ENCODE measurements at regions not wholly inside any gene's neighbourhood (a gene's known extent, or its start where the extent isn't known, plus 50 kb on each side); places are given as distances from the start of the nearest gene placed in this dataset.
A peak's percentile ranks its signal among the peaks of the same experiment; 100 is the strongest.
"Not testable (repeated sequence)": the region's sequence is repeated elsewhere in the genome, so short reads cannot be mapped to it uniquely, and the experiment has no call there.

DNA sequence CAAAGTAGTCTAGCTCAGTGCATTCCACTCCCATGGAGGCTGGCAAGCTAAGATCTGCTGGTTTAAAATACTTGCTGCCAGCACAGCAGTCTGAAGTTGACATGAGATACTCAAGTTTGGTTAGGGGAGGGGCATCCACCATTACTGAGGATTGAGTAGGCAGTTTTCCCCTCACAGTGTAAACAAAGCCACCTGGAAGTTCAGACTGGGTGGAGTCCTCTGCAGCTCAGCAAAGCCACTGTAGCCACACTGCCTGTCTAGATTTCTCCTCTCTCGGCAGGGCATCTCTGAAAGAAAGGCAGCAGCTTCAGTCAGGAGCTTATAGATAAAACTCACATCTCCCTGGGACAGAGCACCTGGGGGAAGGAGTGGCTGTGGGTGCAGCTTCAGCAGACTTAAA is 377.4 kb upstream of the PRR20A start:
- not testable (repeated sequence) for DNase-seq

DNA sequence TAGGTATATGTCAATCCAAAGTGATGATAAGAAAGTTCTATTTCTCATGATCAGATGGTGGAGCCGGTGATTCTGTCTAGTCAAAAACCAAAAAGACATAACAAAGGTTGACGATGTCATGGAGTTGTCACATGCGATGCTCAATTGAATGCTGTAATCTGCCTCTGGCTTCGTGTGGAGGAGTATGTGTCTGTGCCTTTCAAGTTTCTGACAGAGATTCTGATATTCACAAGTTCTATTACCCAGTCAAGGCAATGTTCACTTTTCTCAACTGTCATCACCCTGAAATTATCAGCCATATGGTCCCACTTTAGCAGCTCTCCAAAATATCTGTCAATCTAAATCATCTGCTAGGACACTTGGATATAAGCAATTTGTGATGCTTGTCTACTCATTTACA is 367.6 kb upstream of the PRR20A start:
- DNase-seq, result no peak

- DNase-seq, result no peak
These were observed 351.2 kb upstream of the PRR20A start for GRCh38 chr13:56789527-56789926.

DNA sequence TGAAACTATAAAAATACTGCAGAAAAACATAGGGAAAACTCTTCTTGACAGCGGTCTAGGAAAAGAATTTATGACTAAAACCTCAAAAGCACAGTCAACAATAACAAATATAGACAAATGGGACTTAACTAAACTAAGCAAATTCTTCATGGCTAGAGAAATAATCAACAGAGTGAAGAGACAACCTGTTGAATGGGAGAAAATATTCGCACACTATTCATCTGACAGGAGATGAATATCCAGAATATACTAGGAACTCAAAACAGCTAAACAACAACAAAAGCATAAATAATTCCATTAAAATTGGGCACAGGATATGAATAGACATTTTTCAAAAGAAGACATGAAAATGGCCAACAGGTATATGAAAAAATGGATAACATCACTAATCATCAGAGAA is 303.6 kb upstream of the PRR20A start:
- no peak for DNase-seq

- DNase-seq, result no peak
These were observed 289.9 kb upstream of the PRR20A start for GRCh38 chr13:56850852-56851251.

DNA sequence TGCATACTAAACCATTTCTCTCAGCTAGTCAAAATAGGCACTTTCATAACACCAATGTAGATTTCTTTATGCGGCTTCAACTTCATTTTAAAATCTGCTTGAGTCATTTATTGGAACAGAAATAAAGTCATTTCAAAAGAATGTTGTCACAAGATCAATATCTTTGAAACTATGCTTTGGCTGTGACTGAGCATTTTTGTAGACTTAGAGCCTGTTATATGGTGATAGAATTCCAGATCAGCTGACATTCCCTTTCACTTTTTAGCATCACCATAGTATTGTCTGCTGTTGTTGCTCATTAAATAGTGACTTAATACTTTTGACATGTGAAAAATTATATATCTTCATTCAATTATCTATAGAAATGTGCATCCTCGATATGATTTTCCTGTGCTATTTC is 279.2 kb upstream of the PRR20A start:
- peak; percentile 0 for DNase-seq

DNA sequence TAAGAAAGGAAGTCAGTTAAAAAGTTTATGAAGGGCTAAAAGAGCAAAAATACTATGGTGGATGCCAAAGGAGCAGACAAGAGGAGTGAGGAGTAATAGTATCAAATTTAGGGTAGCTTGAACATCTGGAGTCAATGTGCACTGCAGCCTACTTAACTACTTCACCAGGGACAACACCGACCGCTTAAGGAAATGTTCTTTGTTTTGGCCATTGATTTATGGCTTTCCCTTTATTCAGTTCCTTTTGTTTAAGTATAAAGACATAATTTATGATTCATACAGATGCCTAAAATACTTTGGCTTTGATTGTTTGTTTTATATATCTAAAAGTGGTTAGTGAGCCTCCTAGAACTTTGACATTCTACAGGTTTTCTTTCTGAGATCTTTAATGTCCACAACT is 276.3 kb upstream of the PRR20A start:
- no peak for DNase-seq

- DNase-seq, result no peak
These were observed 275.3 kb upstream of the PRR20A start for GRCh38 chr13:56865416-56865815.

DNA sequence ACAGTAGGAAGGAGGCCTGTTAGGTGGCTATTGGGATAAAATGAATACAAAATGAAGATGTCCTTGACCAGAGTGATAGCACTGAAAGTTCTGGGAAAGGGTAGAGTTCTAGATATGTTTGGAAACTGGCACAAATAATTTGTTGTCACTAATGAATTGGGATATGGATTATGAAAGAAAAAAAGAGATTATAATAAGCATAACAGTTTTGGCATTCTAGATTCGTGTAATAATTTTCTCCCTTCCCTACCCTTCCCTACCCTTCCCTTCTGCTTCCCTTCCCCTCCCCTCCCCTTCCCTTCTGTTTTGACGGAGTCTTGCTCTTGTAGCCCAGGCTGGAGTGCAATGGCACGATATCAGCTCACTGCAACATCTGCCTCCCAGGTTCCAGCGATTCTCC is 271.0 kb upstream of the PRR20A start:
- DNase-seq, result no peak

DNA sequence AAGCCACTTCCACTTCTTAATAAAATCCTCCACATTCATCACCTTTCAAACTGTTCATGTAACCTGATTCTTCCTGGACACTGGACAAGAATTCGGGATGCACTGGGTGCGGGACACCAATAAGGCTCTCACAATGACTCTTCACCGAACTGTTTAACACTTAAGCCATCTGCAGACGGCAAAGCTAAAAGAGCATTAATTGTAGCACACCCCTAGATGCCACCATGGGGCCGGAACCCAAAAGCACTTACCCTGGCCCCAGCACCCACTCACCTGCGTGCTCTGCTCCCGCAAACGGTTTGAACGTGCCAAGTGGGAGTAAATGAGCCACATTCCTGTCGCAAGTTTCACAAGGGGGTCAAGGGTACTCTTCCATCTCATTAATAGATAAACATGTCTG is 254.3 kb upstream of the PRR20A start:
- DNase-seq, result no peak

GRCh38 chr13:56888455-56888854 is 252.3 kb upstream of the PRR20A start:
- DNase-seq, result no peak

GRCh38 chr13:56893843-56894242 is 246.9 kb upstream of the PRR20A start:
- DNase-seq, result no peak

DNA sequence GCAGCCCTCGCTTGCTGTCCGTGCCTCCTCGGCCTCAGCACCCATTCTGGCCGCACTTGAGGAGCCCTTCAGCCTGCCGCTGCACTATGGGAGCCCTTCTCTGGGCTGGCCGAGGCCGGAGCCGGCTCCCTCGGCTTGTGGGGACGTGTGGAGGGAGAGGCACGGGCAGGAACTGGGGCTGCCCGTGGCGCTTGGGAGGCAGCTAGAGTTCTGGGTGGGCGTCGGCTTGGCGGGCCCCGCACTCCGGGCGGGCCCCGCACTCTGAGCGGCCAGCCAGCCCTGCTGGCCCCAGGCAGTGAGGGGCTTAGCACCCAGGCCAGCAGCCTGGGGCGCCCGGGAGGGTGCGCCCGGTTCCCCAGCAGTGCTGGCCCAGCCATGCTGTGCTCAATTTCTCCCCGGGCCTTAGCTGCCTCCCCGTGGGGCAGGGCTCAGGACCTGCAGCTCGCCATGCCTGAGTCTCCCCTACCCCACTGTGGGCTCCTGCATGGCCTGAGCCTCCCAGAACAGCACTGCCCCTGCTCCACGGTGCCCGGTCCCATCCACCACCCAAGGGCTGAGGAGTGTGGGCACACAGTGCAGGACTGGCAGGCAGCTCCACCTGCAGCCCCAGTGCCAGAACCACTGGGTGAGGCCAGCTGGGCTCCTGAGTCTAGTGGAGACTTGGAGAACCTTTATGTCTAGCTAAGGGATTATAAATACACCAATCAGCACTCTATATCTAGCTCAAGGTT is 240.0 kb upstream of the PRR20A start:
- DNase-seq, result no peak

GRCh38 chr13:56902276-56902675 is 238.4 kb upstream of the PRR20A start:
- DNase-seq, result no peak

GRCh38 chr13:56903710-56904282 is 236.9 kb upstream of the PRR20A start:
- DNase-seq, result no peak

GRCh38 chr13:56906909-56907308 is 233.8 kb upstream of the PRR20A start:
- no peak for DNase-seq

DNA sequence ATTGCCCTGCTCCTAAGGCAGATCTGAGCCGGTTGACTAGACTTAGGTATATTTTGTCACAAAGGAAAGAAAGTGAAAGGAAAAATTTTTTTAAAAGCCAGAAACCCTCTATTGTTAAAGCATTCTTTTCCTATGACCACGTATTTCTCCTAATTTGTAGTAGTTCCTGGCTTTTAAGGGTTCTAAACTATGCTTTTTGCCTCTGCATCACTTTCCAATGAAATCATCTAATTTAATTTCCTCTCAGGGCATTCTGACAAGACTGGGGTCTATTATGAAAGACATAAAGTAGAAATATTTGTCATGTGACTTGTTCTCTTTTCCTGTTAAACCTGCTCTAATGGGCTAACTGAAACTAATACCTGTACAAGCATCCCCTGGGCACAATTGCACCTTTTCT is 233.0 kb upstream of the PRR20A start:
- DNase-seq, result no peak

DNA sequence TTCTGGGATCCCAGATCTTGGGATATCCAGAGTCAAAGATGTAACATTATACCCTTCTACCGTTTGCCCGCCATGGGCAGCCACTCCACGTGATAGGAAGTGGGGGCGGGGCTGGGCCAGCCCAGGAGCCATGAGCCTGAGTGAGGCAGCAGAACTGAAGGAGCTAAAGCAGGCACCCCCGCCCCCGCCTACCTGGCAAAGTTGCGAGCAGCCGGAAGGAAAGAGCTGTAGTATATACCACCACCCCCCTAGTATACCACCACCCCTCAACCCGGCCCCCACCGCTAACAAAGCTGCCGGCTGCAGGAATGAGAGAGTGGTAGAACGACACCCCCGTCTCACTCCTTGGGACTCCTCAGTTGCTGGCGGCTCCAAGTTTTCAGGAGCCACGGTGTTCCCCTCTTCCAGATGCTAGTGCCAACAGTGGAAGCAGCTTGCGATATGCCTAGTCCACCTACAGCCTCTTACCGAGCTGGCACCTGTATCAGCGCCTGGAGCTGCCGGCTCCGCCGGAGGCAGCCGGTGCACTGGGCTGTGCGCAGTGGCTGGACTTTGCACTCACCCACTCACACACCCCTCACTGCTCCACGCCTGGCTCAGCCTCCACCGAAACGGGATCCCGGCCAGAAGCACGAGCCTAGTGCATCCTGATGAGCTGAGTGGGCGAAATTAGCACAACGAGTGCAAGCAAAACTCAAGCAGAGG is 230.7 kb upstream of the PRR20A start:
- DNase-seq, result no peak

- no peak for DNase-seq
These were observed 222.8 kb upstream of the PRR20A start for GRCh38 chr13:56917966-56918365.

- DNase-seq, result no peak
These were observed 217.0 kb upstream of the PRR20A start for GRCh38 chr13:56923626-56924140.

GRCh38 chr13:56924401-56924800 is 216.3 kb upstream of the PRR20A start:
- DNase-seq, result no peak

- no peak for DNase-seq
These were observed 208.6 kb upstream of the PRR20A start for GRCh38 chr13:56932104-56932503.

DNA sequence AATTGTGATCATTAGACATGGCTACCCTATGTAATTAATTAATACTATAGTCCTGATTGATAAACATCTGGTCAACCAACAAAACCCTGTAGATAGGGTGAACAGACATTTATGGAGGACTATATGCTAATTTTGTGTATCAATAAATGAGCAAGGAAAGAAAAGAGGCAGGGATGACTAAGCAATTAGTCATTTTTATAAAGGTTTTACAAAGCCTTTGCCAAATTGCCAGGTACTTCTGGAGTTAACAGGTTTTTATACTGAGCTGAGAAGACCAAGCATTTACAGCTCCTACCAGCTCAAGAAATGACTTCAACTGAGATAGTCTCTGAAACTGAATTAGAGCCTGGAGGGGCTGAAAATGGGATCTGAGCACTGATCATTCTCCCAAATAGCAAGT is 186.8 kb upstream of the PRR20A start:
- no peak for DNase-seq

- no peak for DNase-seq
These were observed 165.1 kb upstream of the PRR20A start for GRCh38 chr13:56975647-56976046.

All from fibroblast of skin of scalp (primary cell).